8988T (cell line): ENCODE measurements at regions not wholly inside any gene's neighbourhood (a gene's known extent, or its start where the extent isn't known, plus 50 kb on each side); places are given as distances from the start of the nearest gene placed in this dataset.
"Not testable (repeated sequence)": the region's sequence is repeated elsewhere in the genome, so short reads cannot be mapped to it uniquely, and the experiment has no call there.

ENCODE experiments used
- DNase-seq: peaks from one replicate; pipeline ENCODE4 v3.0.0; 2011

DNA sequence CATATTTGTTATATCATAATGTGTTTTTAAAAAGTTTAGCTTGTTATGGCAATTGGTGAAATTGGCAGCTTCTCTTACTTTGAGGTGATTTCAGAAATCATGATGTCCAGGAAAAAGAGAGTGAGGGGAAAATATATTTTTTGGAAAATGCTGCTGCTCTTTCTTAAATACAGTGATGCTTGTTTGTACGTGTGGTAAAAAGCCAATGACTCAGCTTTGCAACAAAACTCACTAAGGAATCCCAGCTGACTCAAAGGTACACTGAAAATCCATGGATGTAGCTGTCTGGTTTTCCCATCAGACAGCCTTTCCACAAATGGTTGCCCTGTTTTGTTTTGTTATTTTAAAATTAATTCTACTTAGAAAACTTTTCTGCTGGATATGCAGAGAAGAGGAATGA lies 306.4 kb upstream of the PAPPA start:
- DNase-seq: no peak

DNA sequence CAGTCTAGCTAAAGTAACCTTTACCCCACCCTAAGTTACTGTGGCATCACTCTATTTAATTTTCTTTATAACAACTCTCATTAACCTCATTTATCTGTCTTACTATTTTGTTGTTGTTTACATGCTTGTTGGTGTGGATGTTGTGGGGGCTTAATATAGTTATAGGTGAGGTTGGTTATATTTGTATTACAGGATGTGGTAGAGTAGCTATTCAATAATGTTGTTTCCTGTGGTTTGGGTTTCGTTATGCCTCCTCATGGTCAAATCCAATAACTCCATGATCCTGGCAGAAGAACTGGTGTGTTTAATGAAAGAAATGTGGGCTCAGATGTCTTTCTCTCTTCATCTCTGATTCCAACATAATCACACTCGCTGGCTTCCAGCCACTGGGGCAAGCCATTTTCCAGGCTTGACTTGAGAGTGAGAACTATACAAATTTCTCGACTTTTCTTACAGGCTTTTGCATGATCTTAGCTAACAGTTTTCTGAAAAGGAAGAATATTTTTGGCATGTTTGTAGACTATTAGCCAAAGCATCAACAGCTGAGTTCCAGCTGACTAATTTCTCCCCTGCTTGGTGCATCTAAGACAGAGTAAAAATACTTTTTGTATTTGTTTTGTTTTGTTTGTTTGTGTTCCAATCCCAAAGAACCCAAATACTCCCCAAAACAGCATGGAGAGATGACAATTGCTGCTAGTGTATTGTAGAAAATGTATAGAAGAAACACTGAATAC lies 303.7 kb upstream of the PAPPA start:
- DNase-seq: no peak

DNA sequence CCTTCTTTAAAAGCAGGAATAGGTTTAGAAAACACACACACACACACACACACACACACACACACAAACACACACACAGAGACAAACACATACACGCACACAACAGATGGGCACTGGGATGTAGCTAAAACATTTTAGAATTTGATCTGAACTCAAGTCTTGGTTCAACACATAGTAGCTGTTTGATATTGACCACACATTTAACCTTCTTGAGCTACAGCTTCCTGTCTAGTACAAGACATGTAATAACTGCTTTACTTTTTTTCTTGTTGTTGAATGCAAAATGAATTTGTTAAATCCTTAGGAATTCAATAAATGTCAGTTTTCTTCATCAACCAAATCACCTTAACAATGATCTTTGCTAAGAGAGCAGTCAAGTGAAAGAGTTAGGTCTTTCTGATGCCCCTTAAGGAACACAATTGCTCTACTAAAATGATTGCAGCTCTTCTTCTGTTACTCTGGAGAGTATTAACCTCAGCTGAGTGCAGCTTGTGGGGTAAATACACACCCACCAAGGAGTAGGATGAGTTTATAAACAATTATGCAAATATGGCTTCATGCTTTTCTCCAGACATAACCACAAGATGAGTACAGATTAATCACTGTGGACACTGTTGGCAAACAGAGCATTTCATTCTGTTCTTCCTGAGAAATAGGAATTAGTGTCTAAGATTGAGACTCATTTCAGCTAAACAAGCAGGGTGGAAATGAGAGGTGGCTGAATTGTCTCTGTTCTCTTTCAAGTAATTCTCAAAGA lies 302.9 kb upstream of the PAPPA start:
- DNase-seq: no peak

DNA sequence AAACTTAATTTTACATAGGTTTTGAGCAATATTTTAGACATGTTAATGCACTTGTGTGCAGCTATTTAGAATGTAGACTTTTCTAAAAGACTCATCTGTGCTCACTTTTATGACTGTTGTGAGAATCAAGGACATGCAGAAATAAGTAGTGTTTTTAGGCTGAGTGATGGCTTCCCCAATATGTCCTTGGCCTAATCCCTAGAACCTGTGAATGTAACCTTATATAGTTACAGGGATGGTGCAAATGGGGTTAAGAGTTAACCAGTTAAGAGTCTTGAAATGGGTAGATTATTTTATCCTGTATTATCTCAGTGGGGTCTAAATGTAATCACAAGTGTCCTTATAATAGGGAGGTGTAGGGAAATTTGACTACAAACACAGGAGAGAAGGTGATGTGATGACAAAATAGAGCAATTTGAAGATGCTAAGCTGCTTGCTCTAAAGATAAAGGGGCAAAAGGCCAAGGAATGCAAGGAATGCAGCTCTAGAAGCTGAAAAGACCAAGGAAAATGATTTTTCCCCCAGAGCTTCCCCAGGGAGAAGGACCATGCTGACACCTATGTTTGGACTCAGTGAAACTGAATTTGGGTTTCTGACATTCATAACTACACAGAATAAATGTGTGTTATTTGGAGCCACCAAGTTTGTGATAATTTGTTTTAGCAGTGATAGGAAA lies 298.0 kb upstream of the PAPPA start:
- no peak for DNase-seq

DNA sequence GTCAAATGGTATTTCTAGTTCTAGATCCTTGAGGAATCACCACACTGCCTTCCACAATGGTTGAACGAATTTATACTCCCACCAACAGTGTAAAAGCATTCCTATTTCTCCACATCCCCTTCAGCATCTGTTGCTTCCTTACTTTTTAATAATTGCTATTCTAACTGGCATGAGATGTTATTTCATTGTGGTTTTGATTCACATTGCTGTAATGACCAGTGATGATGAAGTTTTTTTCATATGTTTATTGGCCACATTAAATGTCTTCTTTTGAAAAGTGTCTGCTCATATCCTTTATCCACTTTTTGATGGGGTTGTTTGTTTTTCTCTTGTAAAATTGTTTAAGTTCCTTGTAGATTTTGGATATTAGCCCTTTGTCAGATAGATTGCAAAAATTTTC lies 295.2 kb upstream of the PAPPA start:
- DNase-seq: not testable (repeated sequence)

DNA sequence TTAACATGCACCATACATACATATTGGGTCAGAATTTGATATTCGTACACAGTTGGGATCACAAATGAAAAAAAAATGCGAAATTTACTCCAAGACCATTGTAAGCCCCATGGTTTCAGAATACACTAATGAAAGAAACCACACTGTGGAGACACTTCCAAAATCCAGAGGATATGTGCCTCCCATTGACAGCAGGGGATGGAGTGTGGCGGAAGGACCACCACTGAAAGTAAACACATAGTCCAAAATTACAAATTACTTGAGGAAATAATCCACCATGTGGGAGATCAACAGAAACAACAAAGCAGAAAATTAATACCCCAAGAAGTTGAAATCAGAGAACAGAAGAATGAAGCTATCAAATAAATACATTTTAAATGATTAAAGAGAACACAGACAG lies 291.6 kb upstream of the PAPPA start:
- no peak for DNase-seq

DNA sequence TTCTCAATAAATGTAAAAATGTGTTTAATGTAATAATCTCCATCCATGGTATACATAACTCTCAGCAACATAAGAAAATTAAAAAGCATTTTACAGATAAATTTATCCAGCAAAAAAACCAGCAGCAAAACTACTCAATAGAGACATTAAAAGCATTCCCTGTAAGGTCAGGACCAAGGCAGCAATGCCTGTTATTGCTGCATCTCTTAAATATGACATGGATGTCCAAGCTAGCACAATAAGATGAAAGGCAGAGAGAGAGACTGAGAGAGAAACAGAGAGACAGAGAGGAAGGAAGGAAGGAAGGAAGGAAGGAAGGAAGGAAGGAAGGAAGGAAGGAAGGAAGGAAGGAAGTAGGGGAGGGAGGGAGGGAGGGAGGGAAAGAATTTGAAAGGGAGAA lies 289.0 kb upstream of the PAPPA start:
- DNase-seq: no peak

DNA sequence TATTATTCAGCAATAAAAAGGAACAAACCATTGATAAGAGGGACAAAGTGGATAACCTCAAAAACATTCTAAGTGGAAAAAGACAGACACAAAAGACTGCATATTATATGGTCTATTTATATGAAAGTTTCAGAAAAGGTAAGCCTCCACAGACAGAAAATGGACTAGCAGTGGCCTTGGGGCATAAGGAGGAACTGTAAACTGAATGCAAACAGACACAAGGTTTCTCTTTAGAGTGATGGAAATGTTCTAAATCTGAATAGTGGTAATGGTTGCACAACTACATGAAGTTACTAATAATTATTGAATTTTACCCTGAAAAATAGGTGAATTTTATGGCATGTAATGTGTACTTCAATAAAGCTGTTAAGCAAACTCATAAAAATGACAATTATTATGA lies 286.3 kb upstream of the PAPPA start:
- no peak for DNase-seq

DNA sequence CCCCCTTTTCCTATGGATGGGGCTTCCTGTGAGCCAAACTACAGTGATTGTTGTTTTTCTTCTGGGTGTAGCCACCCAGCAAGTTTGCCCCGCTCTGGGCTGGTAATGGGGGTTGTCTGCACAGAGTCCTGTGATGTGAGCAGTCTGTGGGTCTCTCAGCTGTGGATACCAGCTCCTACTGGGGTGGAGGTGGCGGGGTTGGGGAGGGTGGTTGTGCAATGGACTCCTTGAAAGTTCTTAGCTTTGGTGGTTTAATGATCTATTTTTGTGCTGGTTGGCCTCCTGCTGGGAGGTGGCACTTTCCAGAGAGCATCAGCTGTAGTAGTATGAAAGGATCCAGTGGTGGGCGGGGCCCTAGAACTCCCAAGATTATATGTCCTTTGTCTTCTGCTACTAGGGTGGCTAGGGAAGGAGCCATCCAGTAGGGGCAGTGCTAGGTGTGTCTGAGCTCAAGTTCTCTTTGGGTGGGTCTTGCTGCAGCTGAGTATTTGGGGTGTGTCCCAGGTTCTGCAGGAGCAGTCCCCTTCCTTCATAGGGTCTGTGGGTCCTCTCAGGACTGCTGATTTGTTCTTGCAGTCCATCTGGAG lies 275.6 kb upstream of the PAPPA start:
- DNase-seq: no peak

DNA sequence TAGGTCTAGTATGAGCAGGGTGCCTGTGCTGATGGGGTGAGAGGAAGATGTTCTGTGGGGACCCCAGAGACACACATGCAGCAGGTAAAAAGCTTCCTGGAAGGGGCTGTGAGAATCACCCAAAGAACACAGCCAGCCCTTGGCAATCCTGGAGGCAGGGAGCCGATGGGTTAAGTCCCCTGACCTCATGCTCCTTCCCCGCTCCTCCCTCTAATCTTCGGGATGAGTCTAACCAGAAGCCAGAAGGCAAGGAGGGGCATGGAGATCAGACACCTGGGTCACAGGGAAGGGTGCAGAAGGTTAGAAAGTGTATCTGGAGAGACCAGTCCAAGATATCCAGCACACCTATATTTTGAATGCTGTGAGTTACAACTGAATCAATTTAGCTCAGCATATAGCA lies 274.1 kb upstream of the PAPPA start:
- no peak for DNase-seq

DNA sequence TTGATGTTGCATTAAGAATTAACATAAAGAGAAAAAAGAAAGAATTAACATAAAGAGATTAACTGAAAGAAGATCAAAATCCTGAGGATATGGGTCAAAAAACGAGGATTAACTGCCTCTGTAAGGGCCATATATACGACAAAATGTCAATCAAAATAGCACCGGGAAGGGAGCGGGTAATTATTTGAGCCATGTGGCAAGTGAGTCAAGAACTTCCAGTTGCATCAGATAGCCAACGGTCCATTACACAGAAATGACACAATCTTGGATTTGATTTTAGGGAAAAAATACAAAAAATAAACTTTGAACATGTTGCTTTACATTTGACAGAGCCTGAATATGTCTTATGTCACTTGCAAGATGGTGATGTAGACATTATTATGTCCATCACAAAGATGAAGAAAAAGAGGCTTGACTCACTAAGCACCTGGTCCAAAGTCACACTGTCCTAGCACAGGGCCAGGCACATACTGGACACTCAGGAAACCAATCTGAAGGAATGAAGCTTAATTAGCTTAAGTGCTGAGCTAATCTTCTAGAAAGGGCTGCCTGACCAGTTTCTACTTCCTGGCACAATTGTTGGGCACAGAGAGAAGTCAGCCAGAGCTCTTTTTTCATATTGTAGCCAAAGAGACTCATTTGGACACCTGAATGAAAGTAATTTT lies 273.2 kb upstream of the PAPPA start:
- DNase-seq: no peak

DNA sequence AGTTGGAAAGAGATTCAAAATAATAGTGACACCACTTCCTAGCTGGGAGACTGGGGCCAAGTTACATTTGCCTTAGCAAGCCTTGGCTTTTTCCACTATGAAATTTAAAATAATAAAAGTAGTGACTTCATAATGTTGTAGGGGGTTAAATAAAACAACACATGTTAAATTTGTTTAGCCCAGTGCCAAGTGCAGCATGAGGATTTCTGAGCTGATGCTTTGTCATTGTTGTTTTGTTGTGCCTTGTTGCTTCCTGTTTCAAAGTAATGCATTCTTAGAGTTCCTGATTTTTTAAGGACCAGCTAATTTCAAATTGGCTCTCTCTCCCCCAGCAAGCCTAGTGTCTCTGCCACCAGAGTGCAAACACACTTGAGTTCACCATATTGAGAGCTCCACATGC lies 270.7 kb upstream of the PAPPA start:
- DNase-seq: no peak

DNA sequence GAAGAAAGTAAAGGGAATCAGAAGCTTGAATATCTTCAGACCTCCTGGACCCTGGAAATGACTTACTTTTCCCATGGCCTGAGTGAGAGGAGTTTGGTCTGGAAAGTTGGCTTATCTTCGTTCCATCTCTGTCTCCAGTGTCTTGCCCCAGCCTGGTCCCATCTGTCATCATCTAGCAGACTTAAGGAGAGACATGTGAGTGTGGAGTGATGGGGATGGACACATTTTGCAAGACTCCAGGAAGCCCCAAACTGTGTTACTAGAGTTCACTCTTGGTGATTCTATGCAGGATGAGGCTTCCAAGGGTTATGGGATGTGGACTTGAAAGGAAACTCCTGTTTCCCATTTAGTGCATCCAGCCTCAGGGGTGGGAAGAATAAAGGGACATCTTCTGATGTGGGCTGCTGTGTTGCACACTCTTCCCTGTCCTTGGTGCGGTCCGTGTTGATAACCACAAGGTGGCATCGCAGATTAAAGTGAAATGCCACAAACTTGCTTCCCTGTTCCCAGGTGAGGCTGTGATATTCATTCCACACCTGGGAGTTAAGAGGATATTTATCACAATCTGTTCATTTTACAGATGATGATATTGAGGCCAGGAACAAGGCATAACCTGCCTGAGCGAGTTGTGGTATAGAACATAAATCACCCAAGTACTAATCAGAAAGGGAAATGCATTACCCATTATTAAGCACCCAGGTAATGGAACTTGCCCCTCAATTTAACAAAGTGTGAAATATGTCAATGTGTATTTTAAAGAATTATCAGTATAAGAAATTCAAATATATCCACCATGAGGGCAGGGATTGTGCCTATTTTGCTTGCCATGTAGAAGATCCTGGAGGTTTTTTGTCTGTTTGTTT lies 269.9 kb upstream of the PAPPA start:
- no peak for DNase-seq

DNA sequence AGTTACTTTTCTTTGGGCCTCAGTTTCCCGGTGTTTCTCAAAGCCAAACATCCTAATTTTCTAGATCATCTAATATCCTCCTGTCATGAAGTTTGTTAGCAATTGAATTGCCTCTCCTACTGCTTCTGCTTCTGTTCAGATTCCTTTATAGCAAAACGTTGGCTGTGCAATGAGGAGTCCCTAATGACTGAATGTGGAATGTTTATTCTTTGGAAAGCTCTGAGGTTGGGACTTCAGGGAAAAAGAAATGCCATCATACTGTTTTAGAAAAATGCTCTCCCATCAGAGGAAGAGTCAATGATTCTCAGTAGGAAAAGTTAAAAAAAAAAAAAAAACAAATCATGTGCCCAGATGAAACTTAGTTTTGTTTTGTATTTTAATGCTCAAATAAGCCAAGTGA lies 268.7 kb upstream of the PAPPA start:
- no peak for DNase-seq

DNA sequence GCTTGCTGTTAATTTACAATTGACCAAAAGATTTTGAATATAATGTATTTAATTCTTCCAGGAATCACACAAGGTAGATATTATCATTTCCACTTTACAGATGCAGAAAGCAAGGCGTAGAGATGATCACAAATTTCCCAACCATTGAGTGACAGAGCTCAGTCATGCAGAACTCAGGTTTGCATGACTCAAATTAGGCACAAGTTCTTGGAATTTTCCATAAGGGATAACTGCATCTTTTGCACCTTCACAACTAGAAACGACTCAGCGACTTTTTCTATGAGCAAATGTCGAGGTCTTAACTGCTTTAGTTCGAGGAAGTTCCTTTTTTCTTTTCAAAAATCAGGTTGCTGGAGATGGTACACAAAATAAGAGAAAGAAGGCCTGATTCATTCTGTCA lies 265.5 kb upstream of the PAPPA start:
- no peak for DNase-seq

DNA sequence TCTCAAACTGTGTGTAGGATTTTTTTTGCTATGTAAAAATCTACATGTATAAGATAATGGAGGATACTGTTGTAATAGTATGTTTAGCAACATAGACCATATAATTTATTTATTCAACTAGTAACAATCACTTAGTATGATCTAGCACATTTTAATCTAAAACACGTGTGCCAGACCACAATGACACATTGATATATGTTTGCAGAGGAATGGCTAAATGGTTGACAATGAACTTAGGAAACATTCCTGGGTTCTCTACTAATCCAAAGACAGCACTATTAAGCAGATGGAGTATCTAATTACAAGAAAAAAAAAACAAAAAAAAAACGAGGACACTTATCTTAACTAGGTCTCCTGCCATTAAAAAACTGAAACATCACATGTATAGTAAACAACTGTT lies 261.7 kb upstream of the PAPPA start:
- DNase-seq: no peak

DNA sequence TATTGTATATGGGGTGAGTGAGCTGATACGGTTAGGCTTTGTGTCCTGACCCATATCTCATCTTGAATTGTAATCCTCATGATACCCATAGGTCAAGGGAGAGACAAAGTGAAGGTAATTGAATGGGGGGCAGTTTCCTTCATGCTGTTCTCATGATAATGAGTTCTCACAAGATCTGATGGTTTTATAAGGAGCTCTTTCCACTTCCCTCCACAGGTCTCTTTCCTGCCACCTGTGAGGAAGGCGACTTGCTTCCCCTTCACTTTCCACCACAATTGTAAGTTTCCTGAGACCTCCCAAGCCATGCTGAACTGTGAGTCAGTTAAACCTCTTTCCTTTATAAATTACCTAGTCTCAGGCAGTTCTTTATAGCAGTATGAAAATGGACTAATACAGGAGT lies 255.1 kb upstream of the PAPPA start:
- not testable (repeated sequence) for DNase-seq

DNA sequence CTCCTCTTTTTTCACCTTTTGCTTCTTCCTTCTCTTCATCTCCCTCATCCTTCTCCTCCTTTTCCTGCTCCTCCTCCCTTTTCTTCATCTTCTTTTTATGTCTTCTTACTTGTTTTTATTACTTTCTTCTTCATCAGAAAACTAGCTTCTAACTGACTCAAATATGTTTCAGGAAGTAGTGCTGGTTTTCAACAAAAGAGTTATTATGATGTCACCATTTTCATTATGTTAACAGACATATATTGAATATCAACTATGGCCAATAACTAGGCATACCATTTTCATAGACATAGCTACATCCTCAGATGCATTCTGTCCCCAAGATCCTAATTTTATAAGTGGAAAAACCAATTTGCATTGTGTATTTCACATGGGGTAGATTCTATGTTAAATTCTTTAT lies 252.9 kb upstream of the PAPPA start:
- DNase-seq: no peak

DNA sequence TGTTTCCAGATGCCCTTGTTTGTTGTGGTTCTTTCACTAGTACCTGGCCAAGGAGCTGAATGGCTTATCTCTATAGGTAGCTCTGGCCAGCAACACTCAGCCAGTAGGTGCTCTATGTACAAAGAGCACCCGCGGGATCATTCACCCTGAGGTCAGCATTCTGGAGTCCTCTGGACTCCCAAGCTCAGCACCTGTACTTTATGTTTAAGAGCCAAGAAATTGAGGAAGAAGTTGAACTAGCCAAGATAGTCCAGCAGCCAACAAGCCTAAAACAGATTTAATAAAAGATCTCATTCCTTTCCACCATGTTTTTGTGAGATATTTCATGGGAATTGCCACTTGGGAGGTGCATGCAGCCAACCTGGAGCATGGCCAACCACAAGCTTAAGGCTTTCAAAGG lies 242.6 kb upstream of the PAPPA start:
- no peak for DNase-seq

DNA sequence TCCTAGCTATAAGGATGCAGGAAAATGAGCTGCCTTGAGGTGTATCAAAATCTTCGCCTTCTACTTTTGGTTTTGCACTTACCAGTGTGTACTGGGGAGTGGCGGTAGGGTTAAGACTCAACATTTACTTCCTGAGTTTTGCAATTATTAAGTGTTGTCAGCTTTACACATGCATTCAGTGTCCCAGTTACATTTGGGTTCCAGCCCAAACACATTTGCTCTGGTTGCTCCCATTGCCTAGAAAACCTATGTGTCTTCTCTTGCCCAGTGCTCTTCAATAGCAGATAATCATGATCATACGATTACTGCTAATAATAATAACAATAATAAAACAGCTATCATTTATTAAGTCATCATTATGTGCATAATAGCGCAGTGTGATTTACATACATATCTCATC lies 241.5 kb upstream of the PAPPA start:
- DNase-seq: no peak

DNA sequence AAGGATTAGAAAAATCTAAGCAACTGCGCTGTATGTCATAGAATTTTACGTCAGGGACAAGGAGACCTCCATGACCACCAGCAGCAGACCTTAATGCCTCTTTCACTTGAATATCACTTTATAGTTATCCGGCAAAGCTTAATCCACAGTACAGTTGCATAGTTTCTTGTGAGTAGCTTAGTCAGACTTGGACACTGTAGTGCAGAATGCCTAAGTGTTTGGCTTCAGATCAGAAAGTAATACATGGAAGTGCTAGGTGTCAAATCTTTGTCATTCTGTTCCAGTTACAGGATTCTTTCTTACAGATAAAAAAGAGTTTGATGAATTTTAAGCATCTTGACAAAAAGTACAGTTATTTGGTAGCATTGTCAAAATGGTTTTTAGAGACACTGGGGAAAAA lies 239.9 kb upstream of the PAPPA start:
- no peak for DNase-seq

DNA sequence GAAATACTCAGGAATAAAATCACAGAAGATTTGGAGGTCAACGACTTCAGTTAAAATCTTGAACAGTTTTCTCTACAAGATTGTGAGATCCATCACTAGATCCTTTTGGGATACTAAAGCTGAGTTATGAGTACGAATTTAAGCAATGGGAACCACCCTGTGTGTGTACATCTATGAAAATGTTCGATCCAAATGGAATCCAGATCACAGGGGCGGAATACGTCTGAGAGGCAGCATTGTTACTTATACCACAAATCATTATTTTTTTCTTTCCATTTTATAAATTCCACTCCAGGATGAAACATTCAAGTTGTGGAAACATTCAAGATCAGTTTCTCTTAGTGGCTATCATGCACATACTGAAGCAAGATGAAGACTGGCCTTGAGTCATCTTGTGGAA lies 239.3 kb upstream of the PAPPA start:
- DNase-seq: no peak
